Loucy (cell line): ENCODE measurements at regions not wholly inside any gene's neighbourhood (a gene's known extent, or its start where the extent isn't known, plus 50 kb on each side); places are given as distances from the start of the nearest gene placed in this dataset.

Experiments used
- H2AFZ ChIP-seq: fragments of 200-600 bp; sonication (generic); 2 replicates; pipeline ENCODE4 v1.6.0; 2016; ENCODE audit warnings: antibody characterized with exemption, mild to moderate bottlenecking, low read length, moderate library complexity
- H3F3A ChIP-seq: fragments of 200-600 bp; 2 replicates; pipeline ENCODE4 v1.6.0; 2016; ENCODE audit warnings: antibody characterized with exemption, low read depth, mild to moderate bottlenecking
- H3K27me3 ChIP-seq: fragments of 200-600 bp; sonication (generic); 2 replicates; pipeline ENCODE4 v1.6.1; 2014; ENCODE audit warnings: low read length, mild to moderate bottlenecking; ENCODE audit not compliant: insufficient read depth, poor library complexity, severe bottlenecking
- H3K36me3 ChIP-seq: fragments of 200-600 bp; sonication (generic); 2 replicates; pipeline ENCODE4 v1.6.1; 2016; ENCODE audit warnings: low read length; ENCODE audit not compliant: insufficient read depth
- H3K4me1 ChIP-seq: fragments of 200-600 bp; sonication (generic); 2 replicates; pipeline ENCODE4 v1.5.1; 2014; ENCODE audit warnings: low read length, mild to moderate bottlenecking; ENCODE audit not compliant: insufficient read depth, poor library complexity, severe bottlenecking
- H3K4me2 ChIP-seq: fragments of 200-600 bp; sonication (generic); 2 replicates; pipeline ENCODE4 v1.6.0; 2014; ENCODE audit warnings: antibody characterized with exemption, low read length, low read depth, mild to moderate bottlenecking; ENCODE audit not compliant: poor library complexity, severe bottlenecking
- H3K4me3 ChIP-seq: fragments of 200-600 bp; sonication (generic); 2 replicates; pipeline ENCODE4 v1.5.1; 2014; ENCODE audit warnings: low read length, mild to moderate bottlenecking, mixed read lengths; ENCODE audit not compliant: poor library complexity, severe bottlenecking
- H3K79me2 ChIP-seq: fragments of 200-600 bp; sonication (generic); 2 replicates; pipeline ENCODE4 v1.6.1; 2014; ENCODE audit warnings: low read length; ENCODE audit not compliant: insufficient read depth
- H3K9ac ChIP-seq: fragments of 200-600 bp; sonication (generic); 2 replicates; pipeline ENCODE4 v1.6.0; 2014; ENCODE audit warnings: mild to moderate bottlenecking, low read depth, low read length, moderate library complexity; ENCODE audit not compliant: poor library complexity, severe bottlenecking
- H3K9me2 ChIP-seq: fragments of 200-600 bp; sonication (generic); replicated peaks from 2 replicates; pipeline ENCODE4 v1.6.1; 2016; ENCODE audit warnings: low read depth, low read length, mixed read lengths
- H3K9me3 ChIP-seq: fragments of 200-600 bp; sonication (generic); 2 replicates; pipeline ENCODE4 v1.6.1; 2014; ENCODE audit warnings: mild to moderate bottlenecking, antibody characterized with exemption, low read length, low read depth; ENCODE audit not compliant: insufficient read depth
- H4K20me1 ChIP-seq: fragments of 200-600 bp; sonication (generic); 2 replicates; pipeline ENCODE4 v1.6.0; 2014; ENCODE audit warnings: antibody characterized with exemption, low read length, mild to moderate bottlenecking; ENCODE audit not compliant: insufficient read depth, poor library complexity, severe bottlenecking
- CTCF ChIP-seq: fragments of 200-600 bp; sonication (generic); conservative IDR thresholded peaks from 2 replicates; pipeline ENCODE4 v1.5.1; 2014; ENCODE audit warnings: mild to moderate bottlenecking, antibody characterized with exemption, low read length
- EZH2phosphoT487 ChIP-seq: fragments of 200-600 bp; IDR thresholded peaks from 2 replicates; pipeline ENCODE4 v1.6.1; 2018; ENCODE audit warnings: antibody characterized with exemption, mild to moderate bottlenecking, moderate library complexity, borderline replicate concordance

- H2AFZ ChIP-seq = no peak overlapping the region
- no peak overlapping the region for H3K9ac ChIP-seq
- H3F3A ChIP-seq = no peaks in the 10 kb centered on the region
- H3K9me2 ChIP-seq = no peaks in the 10 kb centered on the region
- TF ChIP-seq EZH2phosphoT487 = no peak
- TF ChIP-seq CTCF = no peak
- no peaks in the 10 kb centered on the region for H3K27me3 ChIP-seq
- H3K36me3 ChIP-seq = no peaks in the 10 kb centered on the region
- no peak overlapping the region for H3K4me3 ChIP-seq
- no peaks in the 10 kb centered on the region for H3K4me1 ChIP-seq
- H3K79me2 ChIP-seq = no peaks in the 10 kb centered on the region
- no peaks in the 10 kb centered on the region for H4K20me1 ChIP-seq
- no peaks in the 10 kb centered on the region for H3K9me3 ChIP-seq
- no peak overlapping the region for H3K4me2 ChIP-seq
Observed at GRCh38 chr16:86921289-86921688, 342.9 kb downstream of the FOXL1 start.

- Histone ChIP-seq H3K9ac (no peak overlapping the region), H4K20me1 (no peaks in the 10 kb centered on the region), H2AFZ (no peak overlapping the region), H3K9me3 (no peaks in the 10 kb centered on the region), H3K4me2 (no peak overlapping the region), H3K27me3 (no peaks in the 10 kb centered on the region), H3F3A (no peaks in the 10 kb centered on the region), H3K9me2 (no peaks in the 10 kb centered on the region), H3K36me3 (no peaks in the 10 kb centered on the region), H3K4me3 (no peak overlapping the region), H3K79me2 (no peaks in the 10 kb centered on the region), H3K4me1 (no peaks in the 10 kb centered on the region)
- TF ChIP-seq EZH2phosphoT487 (no peak), CTCF (no peak)
Observed at GRCh38 chr16:86922311-86922710, 344.0 kb downstream of the FOXL1 start.

GRCh38 chr16:86923656-86924055, 345.3 kb downstream of the FOXL1 start:
- no peaks in the 10 kb centered on the region for H3K9me3 ChIP-seq
- H3K9me2 ChIP-seq = no peaks in the 10 kb centered on the region
- no peaks in the 10 kb centered on the region for H3K36me3 ChIP-seq
- no peak overlapping the region for H3K9ac ChIP-seq
- no peak overlapping the region for H3K4me2 ChIP-seq
- no peaks in the 10 kb centered on the region for H3K79me2 ChIP-seq
- TF ChIP-seq EZH2phosphoT487 (no peak), CTCF (no peak)
- no peak overlapping the region for H2AFZ ChIP-seq
- no peaks in the 10 kb centered on the region for H3K4me1 ChIP-seq
- no peaks in the 10 kb centered on the region for H3K27me3 ChIP-seq
- H4K20me1 ChIP-seq = no peaks in the 10 kb centered on the region
- H3F3A ChIP-seq = no peaks in the 10 kb centered on the region
- no peak overlapping the region for H3K4me3 ChIP-seq
